G401.6 (cell line): ENCODE measurements at regions not wholly inside any gene's neighbourhood (a gene's known extent, or its start where the extent isn't known, plus 50 kb on each side); places are given as distances from the start of the nearest gene placed in this dataset.

Experiments used
- FAIRE-seq: peaks from 2 replicates; lab custom pipeline; 2012; peaks lifted over from hg19 to GRCh38; lab: Jason Lieb, UNC

GRCh38 chr6:155509743-155510475 lies 54.3 kb upstream of the NOX3 start:
- no peak for FAIRE-seq

GRCh38 chr6:155505608-155505989 lies 50.0 kb upstream of the NOX3 start:
- FAIRE-seq = no peak
